ENCODE measurements at regions not wholly inside any gene's neighbourhood (a gene's known extent, or its start where the extent isn't known, plus 50 kb on each side); places are given as distances from the start of the nearest gene placed in this dataset.

- H3K9me3 Mint-ChIP-seq (ENCODE audit: unreplicated experiment): peaks cover 39% of the 10 kb centered on the region
Measured at GRCh38 chr10:42482411-42482810, 156.0 kb downstream of the ZNF33B start.

GRCh38 chr10:42479057-42479456 is 159.3 kb downstream of the ZNF33B start:
- H3K27me3 Mint-ChIP-seq (ENCODE audit: unreplicated experiment): peaks cover 6% of the 10 kb centered on the region
- peaks cover 9% of the 10 kb centered on the region for H3K36me3 Mint-ChIP-seq (ENCODE audit: low read depth, unreplicated experiment)

More at GRCh38 chr10:42482411-42482810, 156.0 kb downstream of the ZNF33B start:
- Mint-ChIP-seq H3K27ac (ENCODE audit: unreplicated experiment) (no peak overlapping the region), H3K4me1 (ENCODE audit: unreplicated experiment) (no peaks in the 10 kb centered on the region), H3K4me3 (ENCODE audit: unreplicated experiment) (no peak overlapping the region), H3K27me3 (ENCODE audit: unreplicated experiment) (peaks cover 1% of the 10 kb centered on the region), H3K36me3 (ENCODE audit: low read depth, unreplicated experiment) (peaks cover 5% of the 10 kb centered on the region)
- DNase-seq (ENCODE audit: low spot score): no peak
- TF ChIP-seq CTCF (IDR thresholded peaks at IDR 0.05; ENCODE audit: unreplicated experiment): no peak

GRCh38 chr10:42477170-42477569 is 161.2 kb downstream of the ZNF33B start:
- Mint-ChIP-seq H3K9me3 (ENCODE audit: unreplicated experiment) (peaks cover 29% of the 10 kb centered on the region), H3K27me3 (ENCODE audit: unreplicated experiment) (peaks cover 6% of the 10 kb centered on the region), H3K4me1 (ENCODE audit: unreplicated experiment) (no peaks in the 10 kb centered on the region), H3K27ac (ENCODE audit: unreplicated experiment) (no peak overlapping the region), H3K4me3 (ENCODE audit: unreplicated experiment) (no peak overlapping the region), H3K36me3 (ENCODE audit: low read depth, unreplicated experiment) (peaks cover 10% of the 10 kb centered on the region)
- no peak for DNase-seq (ENCODE audit: low spot score)
- TF ChIP-seq CTCF (IDR thresholded peaks at IDR 0.05; ENCODE audit: unreplicated experiment): no peak

More at GRCh38 chr10:42479057-42479456, 159.3 kb downstream of the ZNF33B start:
- Mint-ChIP-seq H3K27ac (ENCODE audit: unreplicated experiment) (no peak overlapping the region), H3K4me1 (ENCODE audit: unreplicated experiment) (no peaks in the 10 kb centered on the region), H3K4me3 (ENCODE audit: unreplicated experiment) (no peak overlapping the region), H3K9me3 (ENCODE audit: unreplicated experiment) (peaks cover 33% of the 10 kb centered on the region)
- no peak for DNase-seq (ENCODE audit: low spot score)
- no peak for TF ChIP-seq CTCF (IDR thresholded peaks at IDR 0.05; ENCODE audit: unreplicated experiment)

- H3K4me1 Mint-ChIP-seq (ENCODE audit: unreplicated experiment): no peaks in the 10 kb centered on the region
- TF ChIP-seq CTCF (IDR thresholded peaks at IDR 0.05; ENCODE audit: unreplicated experiment): no peak
- H3K27me3 Mint-ChIP-seq (ENCODE audit: unreplicated experiment): peaks cover 6% of the 10 kb centered on the region
- H3K4me3 Mint-ChIP-seq (ENCODE audit: unreplicated experiment): no peak overlapping the region
- peaks cover 34% of the 10 kb centered on the region for H3K9me3 Mint-ChIP-seq (ENCODE audit: unreplicated experiment)
- peaks cover 10% of the 10 kb centered on the region for H3K36me3 Mint-ChIP-seq (ENCODE audit: low read depth, unreplicated experiment)
- no peak overlapping the region for H3K27ac Mint-ChIP-seq (ENCODE audit: unreplicated experiment)
- no peak for DNase-seq (ENCODE audit: low spot score)
Measured at GRCh38 chr10:42476101-42476500, 162.3 kb downstream of the ZNF33B start.

GRCh38 chr10:42475168-42476098 is 162.9 kb downstream of the ZNF33B start:
- peaks cover 6% of the 10 kb centered on the region for H3K27me3 Mint-ChIP-seq (ENCODE audit: unreplicated experiment)
- H3K4me3 Mint-ChIP-seq (ENCODE audit: unreplicated experiment): no peak overlapping the region
- H3K4me1 Mint-ChIP-seq (ENCODE audit: unreplicated experiment): no peaks in the 10 kb centered on the region
- peaks cover 10% of the 10 kb centered on the region for H3K36me3 Mint-ChIP-seq (ENCODE audit: low read depth, unreplicated experiment)
- peaks cover 36% of the 10 kb centered on the region for H3K9me3 Mint-ChIP-seq (ENCODE audit: unreplicated experiment)
- H3K27ac Mint-ChIP-seq (ENCODE audit: unreplicated experiment): no peak overlapping the region
- TF ChIP-seq CTCF (IDR thresholded peaks at IDR 0.05; ENCODE audit: unreplicated experiment): no peak
- no peak for DNase-seq (ENCODE audit: low spot score)

All from endothelial cell (in vitro differentiated cells).